Progenitor cell of endocrine pancreas (in vitro differentiated cells): ENCODE measurements at regions not wholly inside any gene's neighbourhood (a gene's known extent, or its start where the extent isn't known, plus 50 kb on each side); places are given as distances from the start of the nearest gene placed in this dataset.

Experiments
- DNase-seq: peaks from one replicate; pipeline ENCODE4 v3.0.0; 2021; ENCODE audit warnings: low spot score; ENCODE audit not compliant: unreplicated experiment
- H3K27ac Mint-ChIP-seq: 2 replicates; pipeline ENCODE4 v1.8.0; 2021; ENCODE audit warnings: mild to moderate bottlenecking, moderate library complexity, mixed read lengths
- H3K27me3 Mint-ChIP-seq: 2 replicates; pipeline ENCODE4 v1.8.0; 2021; ENCODE audit warnings: mixed read lengths
- H3K36me3 Mint-ChIP-seq: 2 replicates; pipeline ENCODE4 v1.8.0; 2022; ENCODE audit warnings: mixed read lengths; ENCODE audit not compliant: insufficient read depth
- H3K4me1 Mint-ChIP-seq: 2 replicates; pipeline ENCODE4 v1.8.0; 2021; ENCODE audit warnings: low read depth, mixed read lengths
- H3K4me3 Mint-ChIP-seq: 2 replicates; pipeline ENCODE4 v1.8.0; 2021; ENCODE audit warnings: low read depth, mild to moderate bottlenecking, moderate library complexity, mixed read lengths
- H3K9me3 Mint-ChIP-seq: 2 replicates; pipeline ENCODE4 v1.8.0; 2021; ENCODE audit warnings: low read depth, mixed read lengths
- CTCF ChIP-seq: fragments of 200-600 bp; sonication (generic); IDR thresholded peaks from one replicate; pipeline ENCODE4 v1.5.0; 2021; ENCODE audit warnings: antibody characterized with exemption, mild to moderate bottlenecking; ENCODE audit not compliant: unreplicated experiment

GRCh38 chr5:169411786-169412430 lies 111.0 kb upstream of the SLIT3 start:
- TF ChIP-seq CTCF: no peak
- H3K27ac Mint-ChIP-seq: no peak overlapping the region
- no peaks in the 10 kb centered on the region for H3K4me1 Mint-ChIP-seq
- DNase-seq: no peak
- no peak overlapping the region for H3K4me3 Mint-ChIP-seq
- H3K9me3 Mint-ChIP-seq: no peaks in the 10 kb centered on the region
- no peaks in the 10 kb centered on the region for H3K36me3 Mint-ChIP-seq
- H3K27me3 Mint-ChIP-seq: no peaks in the 10 kb centered on the region

GRCh38 chr5:169410996-169411783 lies 110.3 kb upstream of the SLIT3 start:
- no peak for TF ChIP-seq CTCF
- no peak overlapping the region for H3K4me3 Mint-ChIP-seq
- H3K27me3 Mint-ChIP-seq: no peaks in the 10 kb centered on the region
- H3K9me3 Mint-ChIP-seq: no peaks in the 10 kb centered on the region
- no peak overlapping the region for H3K27ac Mint-ChIP-seq
- H3K4me1 Mint-ChIP-seq: no peaks in the 10 kb centered on the region
- DNase-seq: no peak
- H3K36me3 Mint-ChIP-seq: no peaks in the 10 kb centered on the region

- Mint-ChIP-seq H3K27ac (no peak overlapping the region), H3K4me3 (no peak overlapping the region), H3K9me3 (no peaks in the 10 kb centered on the region), H3K27me3 (peaks cover 5% of the 10 kb centered on the region), H3K4me1 (no peaks in the 10 kb centered on the region), H3K36me3 (no peaks in the 10 kb centered on the region)
- TF ChIP-seq CTCF: no peak
- no peak for DNase-seq
These were observed 107.8 kb upstream of the SLIT3 start for GRCh38 chr5:169408731-169409130.

- H3K36me3 Mint-ChIP-seq: no peaks in the 10 kb centered on the region
- DNase-seq: no peak
- no peak overlapping the region for H3K4me3 Mint-ChIP-seq
- H3K4me1 Mint-ChIP-seq: no peaks in the 10 kb centered on the region
- H3K27me3 Mint-ChIP-seq: peaks cover 5% of the 10 kb centered on the region
- H3K9me3 Mint-ChIP-seq: no peaks in the 10 kb centered on the region
- no peak for TF ChIP-seq CTCF
- H3K27ac Mint-ChIP-seq: no peak overlapping the region
These were observed 107.2 kb upstream of the SLIT3 start for GRCh38 chr5:169408171-169408570.

GRCh38 chr5:169404223-169404622 lies 103.3 kb upstream of the SLIT3 start:
- no peaks in the 10 kb centered on the region for H3K4me1 Mint-ChIP-seq
- no peak for DNase-seq
- TF ChIP-seq CTCF: no peak
- no peak overlapping the region for H3K27ac Mint-ChIP-seq
- peaks cover 5% of the 10 kb centered on the region for H3K27me3 Mint-ChIP-seq
- no peaks in the 10 kb centered on the region for H3K36me3 Mint-ChIP-seq
- H3K9me3 Mint-ChIP-seq: no peaks in the 10 kb centered on the region
- no peak overlapping the region for H3K4me3 Mint-ChIP-seq
